H9 (cell line): ENCODE measurements at regions not wholly inside any gene's neighbourhood (a gene's known extent, or its start where the extent isn't known, plus 50 kb on each side); places are given as distances from the start of the nearest gene placed in this dataset.

Experiments used
- DNase-seq: peaks from one replicate; pipeline ENCODE4 v3.0.0-alpha.2; 2017
- H2AFZ ChIP-seq: one replicate; pipeline ENCODE4 v1.6.1; 2013; ENCODE audit warnings: mild to moderate bottlenecking, low read length, control low read depth, moderate library complexity
- H2AK5ac ChIP-seq: 2 replicates; pipeline ENCODE4 v1.6.1; 2013; ENCODE audit warnings: low read length, control low read depth, mixed read lengths; ENCODE audit not compliant: insufficient read length
- H2BK120ac ChIP-seq: one replicate; pipeline ENCODE4 v1.6.1; 2013; ENCODE audit warnings: low read depth, mild to moderate bottlenecking, low read length, control low read depth, inconsistent platforms; ENCODE audit not compliant: poor library complexity, severe bottlenecking
- H2BK12ac ChIP-seq: 2 replicates; pipeline ENCODE4 v1.6.1; 2013; ENCODE audit warnings: low read length, control low read depth, mixed read lengths, low read depth; ENCODE audit not compliant: insufficient read length
- H2BK15ac ChIP-seq: 2 replicates; pipeline ENCODE4 v1.6.1; 2013; ENCODE audit warnings: low read depth, low read length, control low read depth
- H2BK20ac ChIP-seq: one replicate; pipeline ENCODE4 v1.6.1; 2013; ENCODE audit warnings: low read depth, mild to moderate bottlenecking, low read length, control low read depth, inconsistent platforms; ENCODE audit not compliant: poor library complexity, severe bottlenecking
- H2BK5ac ChIP-seq: 2 replicates; pipeline ENCODE4 v1.6.1; 2013; ENCODE audit warnings: low read length, control low read depth, mixed read lengths; ENCODE audit not compliant: insufficient read length
- H3K14ac ChIP-seq: 2 replicates; pipeline ENCODE4 v1.6.1; 2013; ENCODE audit warnings: low read length, control low read depth; ENCODE audit not compliant: insufficient read depth
- H3K18ac ChIP-seq: 2 replicates; pipeline ENCODE4 v1.6.1; 2013; ENCODE audit warnings: low read depth, mild to moderate bottlenecking, mixed read lengths, low read length, control low read depth; ENCODE audit not compliant: insufficient read length
- H3K23ac ChIP-seq: 2 replicates; pipeline ENCODE4 v1.6.1; 2013; ENCODE audit warnings: low read length, control low read depth, mixed read lengths, low read depth; ENCODE audit not compliant: insufficient read length
- H3K23me2 ChIP-seq: 2 replicates; pipeline ENCODE4 v1.6.1; 2013; ENCODE audit warnings: low read depth, mild to moderate bottlenecking, mixed read lengths, low read length, control low read depth; ENCODE audit not compliant: insufficient read length, poor library complexity, severe bottlenecking
- H3K27ac ChIP-seq: 2 replicates; pipeline ENCODE4 v1.5.1; 2013; ENCODE audit warnings: low read length, control low read depth, mixed read lengths, low read depth; ENCODE audit not compliant: insufficient read length
- H3K27me3 ChIP-seq: 2 replicates; pipeline ENCODE4 v1.6.1; 2013; ENCODE audit warnings: low read length, control low read depth, inconsistent platforms; ENCODE audit not compliant: insufficient read depth
- H3K4ac ChIP-seq: 2 replicates; pipeline ENCODE4 v1.6.1; 2013; ENCODE audit warnings: low read depth, mild to moderate bottlenecking, control low read depth, inconsistent platforms, low read length, moderate library complexity
- H3K4me1 ChIP-seq: 2 replicates; pipeline ENCODE4 v1.6.1; 2013; ENCODE audit warnings: low read length, control low read depth, inconsistent platforms; ENCODE audit not compliant: insufficient read depth
- H3K4me2 ChIP-seq: 2 replicates; pipeline ENCODE4 v1.6.1; 2013; ENCODE audit warnings: low read length, control low read depth, mixed read lengths; ENCODE audit not compliant: insufficient read length, insufficient read depth
- H3K56ac ChIP-seq: 2 replicates; pipeline ENCODE4 v1.6.1; 2013; ENCODE audit warnings: low read depth, mild to moderate bottlenecking, mixed read lengths, low read length, control low read depth; ENCODE audit not compliant: insufficient read length
- H3K79me1 ChIP-seq: 2 replicates; pipeline ENCODE4 v1.6.1; 2013; ENCODE audit warnings: low read depth, mild to moderate bottlenecking, moderate library complexity, low read length, control low read depth, inconsistent platforms; ENCODE audit not compliant: insufficient read depth, poor library complexity, severe bottlenecking
- H3K79me2 ChIP-seq: 2 replicates; pipeline ENCODE4 v1.6.1; 2013; ENCODE audit warnings: low read length, control low read depth, inconsistent platforms; ENCODE audit not compliant: insufficient read depth
- H3K9ac ChIP-seq: 2 replicates; pipeline ENCODE4 v1.6.1; 2013; ENCODE audit warnings: low read length, control low read depth, mixed read lengths; ENCODE audit not compliant: insufficient read length; ENCODE audit errors: extremely low read depth
- H3K9me3 ChIP-seq: one replicate; pipeline ENCODE4 v1.6.1; 2013; ENCODE audit warnings: low read depth, low read length, inconsistent platforms; ENCODE audit not compliant: control insufficient read depth
- H3T11ph ChIP-seq: one replicate; pipeline ENCODE4 v1.6.1; 2013; ENCODE audit warnings: mild to moderate bottlenecking, low read length, control low read depth, inconsistent platforms
- H4K20me1 ChIP-seq: one replicate; pipeline ENCODE4 v1.6.1; 2013; ENCODE audit not compliant: control insufficient read depth, insufficient read length, insufficient read depth
- H4K5ac ChIP-seq: 2 replicates; pipeline ENCODE4 v1.6.1; 2013; ENCODE audit warnings: low read depth, mild to moderate bottlenecking, mixed read lengths, low read length, control low read depth; ENCODE audit not compliant: insufficient read length
- H4K8ac ChIP-seq: replicated peaks from 2 replicates; pipeline ENCODE4 v1.6.1; 2013; ENCODE audit warnings: low read length, control low read depth, mixed read lengths, low read depth; ENCODE audit not compliant: insufficient read length
- H4K91ac ChIP-seq: 2 replicates; pipeline ENCODE4 v1.6.1; 2013; ENCODE audit warnings: low read depth, mild to moderate bottlenecking, moderate library complexity, mixed read lengths, low read length, control low read depth; ENCODE audit not compliant: insufficient read length
- H3K27ac Mint-ChIP-seq, 3 experiments: 2 replicates in 2 of 3; 3 replicates in 1 of 3; pipeline ENCODE4 v1.8.0; 2020 to 2021; ENCODE audit warnings: mixed read lengths in 3 of 3, mild to moderate bottlenecking in 1 of 3, moderate library complexity in 1 of 3
- H3K27me3 Mint-ChIP-seq: 2 replicates; pipeline ENCODE4 v1.8.0; 2021; ENCODE audit warnings: low read depth, mild to moderate bottlenecking, moderate library complexity, mixed read lengths
- H3K36me3 Mint-ChIP-seq, 3 experiments: 2 replicates in 2 of 3; 3 replicates in 1 of 3; pipeline ENCODE4 v1.8.0; 2020 to 2021; ENCODE audit warnings: low read depth in 3 of 3, mixed read lengths in 3 of 3; ENCODE audit not compliant: insufficient read depth in 1 of 3
- H3K4me1 Mint-ChIP-seq, 2 experiments: 2 replicates each; pipeline ENCODE4 v1.8.0; 2020; ENCODE audit warnings: mixed read lengths in 2 of 2
- H3K4me3 Mint-ChIP-seq, 2 experiments: 2 replicates in 1 of 2; 3 replicates in 1 of 2; pipeline ENCODE4 v1.8.0; 2020 to 2021; ENCODE audit warnings: mild to moderate bottlenecking in 2 of 2, mixed read lengths in 2 of 2, moderate library complexity in 1 of 2
- H3K9me3 Mint-ChIP-seq, 2 experiments: 2 replicates in 1 of 2; 3 replicates in 1 of 2; pipeline ENCODE4 v1.8.0; 2020; ENCODE audit warnings: mild to moderate bottlenecking in 2 of 2, mixed read lengths in 2 of 2, moderate library complexity in 1 of 2
- whole genome bisulfite sequencing: extraction: QIAGEN DNeasy Blood & Tissue Kit; methylation state at CpG from one replicate; pipeline ENCODE4 v1.1.7; 2013; ENCODE audit warnings: missing lambda C conversion rate, low lambda C conversion rate, mixed read lengths; ENCODE audit not compliant: insufficient read length; ENCODE audit errors: extremely low coverage; 5-methylcytosine and 5-hydroxymethylcytosine counted together
- TF ChIP-seq, protein P1 (sequence below): fragments of 200-600 bp; sonication (generic); conservative IDR thresholded peaks from 3 replicates; pipeline ENCODE4 v1.8.0; 2021; ENCODE audit warnings: antibody characterized with exemption, mild to moderate bottlenecking

DNA sequence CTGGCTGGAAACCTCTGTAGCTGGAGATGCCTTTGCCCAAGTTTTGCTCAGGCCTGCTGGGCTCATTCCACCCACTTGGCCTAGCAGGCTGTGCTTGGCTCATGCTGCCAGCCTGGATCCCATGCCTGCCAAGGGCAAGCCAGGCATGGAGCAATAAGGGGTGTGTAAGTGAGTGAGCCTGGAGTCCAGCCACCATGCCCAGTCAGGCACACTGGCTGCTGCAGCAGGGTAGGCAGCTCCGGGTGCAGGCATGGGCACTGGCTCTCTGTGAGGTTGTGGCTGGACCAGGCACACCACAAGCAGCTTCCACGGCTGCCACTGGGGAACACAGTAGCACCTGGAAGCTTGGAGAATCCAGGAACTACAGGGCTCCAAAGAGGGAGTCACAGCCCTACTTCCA, 147.7 kb upstream of the HS6ST1 start:
- H3K4ac ChIP-seq = no peak overlapping the region
- Mint-ChIP-seq H3K4me3 (no peak overlapping the region), H3K27ac (no peak overlapping the region), H3K27me3 (peaks cover 6% of the 10 kb centered on the region), H3K4me1 (peaks cover 4% of the 10 kb centered on the region in 2 experiments; a peak in 2 of 4 replicates), H3K36me3 (peaks cover 22 to 28% (median 24%) of the 10 kb centered on the region in 3 experiments), H3K9me3 (peaks cover 26 to 34% of the 10 kb centered on the region in 2 experiments)
- H4K91ac ChIP-seq = no peak overlapping the region
- no peak overlapping the region for H2BK12ac ChIP-seq
- H3K27ac ChIP-seq = no peak overlapping the region
- no peak overlapping the region for H3K9ac ChIP-seq
- no peak overlapping the region for H3K4me2 ChIP-seq
- H3K18ac ChIP-seq = no peak overlapping the region
- no peaks in the 10 kb centered on the region for H4K20me1 ChIP-seq
- H3K14ac ChIP-seq = no peak overlapping the region
- H3K23ac ChIP-seq = no peak overlapping the region
- H3K23me2 ChIP-seq = no peaks in the 10 kb centered on the region
- WGBS = no CpG with 5 or more reads among the region's 2 CpGs
- H3K9me3 ChIP-seq = peaks cover 12% of the 10 kb centered on the region
- no peak overlapping the region for H3T11ph ChIP-seq
- H4K8ac ChIP-seq = no peak overlapping the region
- no peaks in the 10 kb centered on the region for H3K27me3 ChIP-seq
- H3K56ac ChIP-seq = no peak overlapping the region
- H2BK15ac ChIP-seq = no peak overlapping the region
- no peak overlapping the region for H2AK5ac ChIP-seq
- no peak overlapping the region for H4K5ac ChIP-seq
- H2AFZ ChIP-seq = no peak overlapping the region
- H3K4me1 ChIP-seq = no peaks in the 10 kb centered on the region
- H2BK20ac ChIP-seq = no peak overlapping the region
- H2BK120ac ChIP-seq = no peak overlapping the region
- no peak overlapping the region for H2BK5ac ChIP-seq
- H3K79me1 ChIP-seq = no peaks in the 10 kb centered on the region
- TF ChIP-seq, protein P1, sequence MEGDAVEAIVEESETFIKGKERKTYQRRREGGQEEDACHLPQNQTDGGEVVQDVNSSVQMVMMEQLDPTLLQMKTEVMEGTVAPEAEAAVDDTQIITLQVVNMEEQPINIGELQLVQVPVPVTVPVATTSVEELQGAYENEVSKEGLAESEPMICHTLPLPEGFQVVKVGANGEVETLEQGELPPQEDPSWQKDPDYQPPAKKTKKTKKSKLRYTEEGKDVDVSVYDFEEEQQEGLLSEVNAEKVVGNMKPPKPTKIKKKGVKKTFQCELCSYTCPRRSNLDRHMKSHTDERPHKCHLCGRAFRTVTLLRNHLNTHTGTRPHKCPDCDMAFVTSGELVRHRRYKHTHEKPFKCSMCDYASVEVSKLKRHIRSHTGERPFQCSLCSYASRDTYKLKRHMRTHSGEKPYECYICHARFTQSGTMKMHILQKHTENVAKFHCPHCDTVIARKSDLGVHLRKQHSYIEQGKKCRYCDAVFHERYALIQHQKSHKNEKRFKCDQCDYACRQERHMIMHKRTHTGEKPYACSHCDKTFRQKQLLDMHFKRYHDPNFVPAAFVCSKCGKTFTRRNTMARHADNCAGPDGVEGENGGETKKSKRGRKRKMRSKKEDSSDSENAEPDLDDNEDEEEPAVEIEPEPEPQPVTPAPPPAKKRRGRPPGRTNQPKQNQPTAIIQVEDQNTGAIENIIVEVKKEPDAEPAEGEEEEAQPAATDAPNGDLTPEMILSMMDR = no peak
- no peaks in the 10 kb centered on the region for H3K79me2 ChIP-seq
- no peak for DNase-seq
